ENCODE measurements at regions not wholly inside any gene's neighbourhood (a gene's known extent, or its start where the extent isn't known, plus 50 kb on each side); places are given as distances from the start of the nearest gene placed in this dataset.

GRCh38 chr1:217268058-217268457 is 362.8 kb downstream of the GPATCH2 start:
- Histone ChIP-seq H3K9me2 (replicated peaks; ENCODE audit: low read depth, low read length) (no peaks in the 10 kb centered on the region), H3K27me3 (ENCODE audit: insufficient read depth, low read length, poor library complexity, severe bottlenecking) (no peaks in the 10 kb centered on the region), H3K4me3 (ENCODE audit: low read length, poor library complexity, severe bottlenecking) (no peak overlapping the region), H3K4me2 (ENCODE audit: low read depth, low read length, poor library complexity, severe bottlenecking) (no peak overlapping the region), H3K9ac (ENCODE audit: low read depth, low read length, poor library complexity, severe bottlenecking) (no peak overlapping the region), H2AFZ (ENCODE audit: low read length) (no peak overlapping the region), H3K4me1 (ENCODE audit: insufficient read depth, low read length, poor library complexity, severe bottlenecking) (no peaks in the 10 kb centered on the region), H3K36me3 (ENCODE audit: insufficient read depth, low read length) (no peaks in the 10 kb centered on the region), H3K79me2 (ENCODE audit: insufficient read depth, low read length) (no peaks in the 10 kb centered on the region), H3F3A (ENCODE audit: low read depth) (no peaks in the 10 kb centered on the region), H3K9me3 (ENCODE audit: insufficient read depth, low read depth, low read length) (no peaks in the 10 kb centered on the region), H4K20me1 (ENCODE audit: insufficient read depth, low read length, poor library complexity, severe bottlenecking) (no peaks in the 10 kb centered on the region)
- TF ChIP-seq EZH2phosphoT487 (IDR thresholded peaks at IDR 0.05; ENCODE audit: borderline replicate concordance), result no peak

- H3K4me2 ChIP-seq (ENCODE audit: low read depth, low read length, poor library complexity, severe bottlenecking), result no peak overlapping the region
- H3K4me1 ChIP-seq (ENCODE audit: insufficient read depth, low read length, poor library complexity, severe bottlenecking), result no peaks in the 10 kb centered on the region
- H3K79me2 ChIP-seq (ENCODE audit: insufficient read depth, low read length), result no peaks in the 10 kb centered on the region
- H3K27me3 ChIP-seq (ENCODE audit: insufficient read depth, low read length, poor library complexity, severe bottlenecking), result no peaks in the 10 kb centered on the region
- H3K9ac ChIP-seq (ENCODE audit: low read depth, low read length, poor library complexity, severe bottlenecking), result no peak overlapping the region
- no peaks in the 10 kb centered on the region for H3K36me3 ChIP-seq (ENCODE audit: insufficient read depth, low read length)
- no peaks in the 10 kb centered on the region for H3F3A ChIP-seq (ENCODE audit: low read depth)
- no peaks in the 10 kb centered on the region for H4K20me1 ChIP-seq (ENCODE audit: insufficient read depth, low read length, poor library complexity, severe bottlenecking)
- no peaks in the 10 kb centered on the region for H3K9me2 ChIP-seq (replicated peaks; ENCODE audit: low read depth, low read length)
- H3K4me3 ChIP-seq (ENCODE audit: low read length, poor library complexity, severe bottlenecking), result no peak overlapping the region
- TF ChIP-seq EZH2phosphoT487 (IDR thresholded peaks at IDR 0.05; ENCODE audit: borderline replicate concordance), result no peak
- no peak for TF ChIP-seq CTCF (conservative IDR thresholded peaks at IDR 0.05; ENCODE audit: low read length)
- H2AFZ ChIP-seq (ENCODE audit: low read length), result no peak overlapping the region
- no peaks in the 10 kb centered on the region for H3K9me3 ChIP-seq (ENCODE audit: insufficient read depth, low read depth, low read length)
Observed at GRCh38 chr1:217261636-217262035, 369.3 kb downstream of the GPATCH2 start.

GRCh38 chr1:217260676-217261075 is 370.2 kb downstream of the GPATCH2 start:
- H2AFZ ChIP-seq (ENCODE audit: low read length), result no peak overlapping the region

More at GRCh38 chr1:217260676-217261075, 370.2 kb downstream of the GPATCH2 start:
- Histone ChIP-seq H3K36me3 (ENCODE audit: insufficient read depth, low read length) (no peaks in the 10 kb centered on the region), H3K4me2 (ENCODE audit: low read depth, low read length, poor library complexity, severe bottlenecking) (no peak overlapping the region), H3K27me3 (ENCODE audit: insufficient read depth, low read length, poor library complexity, severe bottlenecking) (no peaks in the 10 kb centered on the region), H3F3A (ENCODE audit: low read depth) (no peaks in the 10 kb centered on the region), H3K9me2 (replicated peaks; ENCODE audit: low read depth, low read length) (no peaks in the 10 kb centered on the region), H3K4me3 (ENCODE audit: low read length, poor library complexity, severe bottlenecking) (no peak overlapping the region), H4K20me1 (ENCODE audit: insufficient read depth, low read length, poor library complexity, severe bottlenecking) (no peaks in the 10 kb centered on the region), H3K4me1 (ENCODE audit: insufficient read depth, low read length, poor library complexity, severe bottlenecking) (no peaks in the 10 kb centered on the region), H3K9ac (ENCODE audit: low read depth, low read length, poor library complexity, severe bottlenecking) (no peak overlapping the region), H3K9me3 (ENCODE audit: insufficient read depth, low read depth, low read length) (no peaks in the 10 kb centered on the region), H3K79me2 (ENCODE audit: insufficient read depth, low read length) (no peaks in the 10 kb centered on the region)
- TF ChIP-seq CTCF (conservative IDR thresholded peaks at IDR 0.05; ENCODE audit: low read length) (no peak), EZH2phosphoT487 (IDR thresholded peaks at IDR 0.05; ENCODE audit: borderline replicate concordance) (no peak)

Measured in Loucy (cell line).